K562 (cell line): ENCODE measurements at regions not wholly inside any gene's neighbourhood (a gene's known extent, or its start where the extent isn't known, plus 50 kb on each side); places are given as distances from the start of the nearest gene placed in this dataset.

ENCODE experiments used
- MGA ChIP-seq: fragments of 450-650 bp; IDR thresholded peaks from 2 replicates; pipeline ENCODE4 v1.6.1; 2016; ENCODE audit warnings: mild to moderate bottlenecking, moderate library complexity
- POLR2H ChIP-seq: IDR thresholded peaks from 2 replicates; pipeline ENCODE4 v1.6.1; 2016; ENCODE audit warnings: missing genetic modification characterization, low read depth, mild to moderate bottlenecking, control low read depth, missing compliant biosample characterization, moderate library complexity

- TF ChIP-seq MGA (no peak), POLR2H (no peak)
Observed at GRCh38 chr7:67599331-67600062, 602.9 kb downstream of the TYW1 start (continued).
